ENCODE measurements at regions not wholly inside any gene's neighbourhood (a gene's known extent, or its start where the extent isn't known, plus 50 kb on each side); places are given as distances from the start of the nearest gene placed in this dataset.
"Not testable (repeated sequence)": the region's sequence is repeated elsewhere in the genome, so short reads cannot be mapped to it uniquely, and the experiment has no call there.

DNA sequence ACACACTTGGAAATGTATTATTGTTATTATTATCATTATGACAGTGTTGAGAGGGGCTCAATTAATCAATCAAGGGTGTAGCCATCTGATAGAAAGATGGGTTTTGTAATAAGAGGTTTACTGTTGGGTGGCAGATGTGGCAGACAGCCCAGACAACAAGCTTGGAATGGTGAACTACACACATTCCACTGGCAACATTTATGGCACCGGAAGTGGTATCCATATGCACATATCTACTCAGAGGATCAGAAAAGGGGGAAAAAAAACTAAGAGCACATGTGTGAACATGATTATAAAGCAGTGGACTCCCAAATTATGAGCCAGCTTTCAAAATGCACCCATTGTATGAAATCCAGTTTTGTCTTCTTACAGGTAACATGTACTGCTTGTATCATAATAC, 125.9 kb upstream of the ARX start:
- no peak for DNase-seq (ENCODE audit: low read depth)

- no peak for DNase-seq (ENCODE audit: low read depth)
Observed at GRCh38 chrX:25131055-25131454, 115.3 kb upstream of the ARX start.

DNA sequence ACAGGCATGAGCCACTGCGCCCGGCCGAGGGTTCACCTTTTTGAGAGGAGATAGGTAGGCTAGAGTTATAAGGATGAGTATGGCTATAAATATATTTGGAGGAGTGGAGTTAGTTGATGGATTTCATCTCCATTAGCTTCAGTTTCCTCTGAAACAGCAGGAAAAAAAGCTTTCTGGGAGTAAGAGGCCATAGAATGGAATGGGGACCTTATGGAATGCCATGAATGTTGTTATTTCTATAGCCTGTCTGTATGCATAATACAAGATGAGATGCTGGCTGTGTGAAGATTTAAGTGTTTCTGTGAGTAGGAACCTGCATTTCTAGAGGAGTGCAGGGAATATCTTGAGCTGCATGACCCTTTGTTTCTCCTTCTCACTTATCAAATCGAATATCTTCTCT, 114.9 kb upstream of the ARX start:
- DNase-seq (ENCODE audit: low read depth): no peak

DNA sequence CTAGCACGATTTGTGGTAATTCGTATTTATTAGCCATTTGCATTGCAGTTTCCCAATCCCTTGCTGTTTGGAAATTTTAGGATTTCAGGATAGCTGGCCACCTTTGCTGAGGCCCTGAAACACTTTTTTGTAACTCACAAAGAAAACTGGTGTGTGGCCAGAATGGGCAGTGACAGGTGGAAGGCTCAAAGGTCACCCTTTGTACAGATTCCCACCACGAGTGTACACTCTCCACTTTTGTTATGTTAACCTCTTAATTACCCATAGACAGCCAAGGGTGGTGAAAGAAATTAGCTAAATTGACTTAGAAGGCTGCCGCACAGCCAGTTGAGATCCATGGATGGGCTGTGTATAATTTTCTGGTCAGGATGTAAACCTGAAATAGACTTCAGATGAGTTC, 109.7 kb upstream of the ARX start:
- no peak for DNase-seq (ENCODE audit: low read depth)

- no peak for DNase-seq (ENCODE audit: low read depth)
Observed at GRCh38 chrX:25124391-25124790, 108.6 kb upstream of the ARX start.

DNA sequence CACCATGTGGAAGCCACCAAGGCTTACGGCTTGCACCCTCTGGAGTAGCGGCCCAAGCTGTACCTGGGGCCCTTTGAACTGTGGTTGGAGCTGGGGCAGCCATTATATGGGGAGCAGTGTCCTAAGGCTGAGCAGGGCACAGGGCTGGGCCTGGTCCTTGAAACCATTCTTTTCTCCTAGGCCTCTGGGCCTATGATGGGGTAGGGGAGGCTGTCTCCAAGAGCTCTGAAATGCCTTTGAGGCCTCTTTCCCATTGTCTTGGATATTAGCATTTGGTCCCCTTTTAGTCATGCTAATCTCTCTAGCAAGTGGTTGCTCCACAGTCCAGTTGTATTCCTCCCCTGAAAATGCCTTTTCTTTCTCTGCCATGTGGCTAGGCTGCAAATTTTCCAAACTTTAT, 96.4 kb upstream of the ARX start:
- no peak for DNase-seq (ENCODE audit: low read depth)

DNA sequence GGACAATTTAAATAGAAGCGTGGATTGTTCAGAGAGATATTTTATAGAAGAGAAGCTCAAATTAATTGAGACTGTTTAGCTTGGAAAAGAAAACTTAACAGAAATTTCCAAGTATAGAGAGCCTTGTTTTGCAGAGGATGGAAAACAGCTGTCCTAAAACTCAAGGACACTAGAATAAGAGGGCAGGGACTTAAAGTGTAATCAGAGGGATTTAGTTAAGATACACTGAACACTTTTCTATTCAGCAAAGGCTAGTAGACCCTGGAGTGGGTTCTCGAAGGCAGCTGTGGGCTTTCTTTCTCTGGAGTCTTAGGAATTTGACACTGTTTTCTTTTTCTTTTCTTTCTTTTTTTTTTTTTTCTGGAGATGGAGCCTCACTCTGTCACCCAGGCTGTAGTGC, 92.7 kb upstream of the ARX start:
- no peak for DNase-seq (ENCODE audit: low read depth)

DNA sequence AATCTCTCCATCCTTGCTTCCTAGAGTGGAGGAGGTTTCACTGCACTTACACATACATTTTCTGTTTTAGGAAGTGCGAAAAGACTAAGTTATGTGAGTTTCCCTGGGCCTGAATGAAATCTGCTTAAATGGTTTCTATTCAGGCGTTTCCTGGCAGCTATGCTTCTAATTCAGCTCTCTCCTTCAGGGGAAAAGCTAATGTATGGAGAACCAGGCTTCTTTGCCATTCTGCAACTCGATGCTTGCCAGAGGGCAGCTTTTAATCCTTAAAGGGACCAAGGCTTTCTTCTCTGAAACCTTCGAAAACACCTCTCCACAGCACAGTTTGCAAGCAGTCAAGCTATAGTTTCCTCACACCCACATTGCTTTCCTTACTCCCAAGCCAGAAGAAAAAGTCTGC, 89.5 kb upstream of the ARX start:
- no peak for DNase-seq (ENCODE audit: low read depth)

- no peak for DNase-seq (ENCODE audit: low read depth)
Observed at GRCh38 chrX:25096522-25097045, 80.8 kb upstream of the ARX start.

DNA sequence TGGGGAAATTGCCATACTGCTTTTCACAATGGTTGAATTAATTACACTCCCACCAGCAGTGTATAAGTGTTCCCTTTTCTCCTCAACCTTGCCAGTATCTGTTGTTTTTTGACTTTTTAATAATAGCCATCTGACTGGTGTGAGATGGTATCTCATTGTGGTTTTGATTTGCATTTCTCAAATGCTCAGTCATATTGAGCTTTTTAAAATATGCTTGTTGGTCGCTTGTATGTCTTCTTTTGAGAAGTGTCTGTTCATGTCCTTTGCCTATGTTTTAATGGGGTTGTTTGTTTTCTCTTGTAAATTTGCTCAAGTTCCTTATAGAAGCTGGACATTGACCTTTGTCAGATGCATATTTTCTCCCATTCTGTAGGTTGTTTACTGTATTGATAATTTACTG, 75.4 kb upstream of the ARX start:
- not testable (repeated sequence) for DNase-seq (ENCODE audit: low read depth)

GRCh38 chrX:25084446-25084845, 68.7 kb upstream of the ARX start:
- DNase-seq (ENCODE audit: low read depth): no peak

DNA sequence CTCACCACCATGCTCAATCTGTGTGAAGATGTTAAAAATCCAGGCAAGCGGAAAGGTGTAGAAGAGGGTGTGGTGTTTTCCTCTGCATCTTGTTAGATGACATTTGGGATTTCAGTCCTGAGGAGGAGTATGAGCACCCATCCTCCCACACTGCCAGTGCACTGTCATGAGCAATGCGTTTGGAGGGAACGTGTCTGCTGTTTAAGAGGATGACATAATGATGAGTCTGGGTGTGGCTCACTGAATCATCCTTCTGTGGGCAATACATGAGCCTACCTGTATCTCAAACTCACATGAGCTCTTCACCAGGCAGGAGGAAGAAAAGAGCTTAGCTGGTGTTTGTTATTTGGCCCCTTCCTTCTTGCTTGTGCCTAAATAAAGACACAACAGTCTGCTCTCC, 67.9 kb upstream of the ARX start:
- no peak for DNase-seq (ENCODE audit: low read depth)

DNA sequence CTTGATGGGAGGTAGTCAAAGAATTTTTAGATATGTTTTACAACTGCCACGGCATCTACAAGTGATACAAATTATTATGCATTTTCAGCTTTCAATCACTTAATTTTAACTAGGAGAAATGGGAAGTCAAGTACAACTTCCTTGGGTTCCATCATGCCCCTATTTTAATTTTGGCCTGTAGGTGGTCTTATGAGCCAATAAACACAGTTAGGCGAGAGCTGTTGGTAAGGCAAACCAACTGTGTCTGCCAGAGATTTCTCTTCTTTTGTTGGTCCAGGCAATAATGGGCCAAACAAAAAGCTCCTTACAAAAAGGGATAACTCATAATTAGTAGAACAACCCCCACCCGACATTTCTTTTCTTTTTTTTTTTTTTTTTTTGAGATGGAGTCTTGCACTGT, 63.3 kb upstream of the ARX start:
- no peak for DNase-seq (ENCODE audit: low read depth)

- DNase-seq (ENCODE audit: low read depth): no peak
Observed at GRCh38 chrX:25076941-25077500, 61.3 kb upstream of the ARX start.

GRCh38 chrX:25072247-25072646, 56.5 kb upstream of the ARX start:
- DNase-seq (ENCODE audit: low read depth): no peak

DNA sequence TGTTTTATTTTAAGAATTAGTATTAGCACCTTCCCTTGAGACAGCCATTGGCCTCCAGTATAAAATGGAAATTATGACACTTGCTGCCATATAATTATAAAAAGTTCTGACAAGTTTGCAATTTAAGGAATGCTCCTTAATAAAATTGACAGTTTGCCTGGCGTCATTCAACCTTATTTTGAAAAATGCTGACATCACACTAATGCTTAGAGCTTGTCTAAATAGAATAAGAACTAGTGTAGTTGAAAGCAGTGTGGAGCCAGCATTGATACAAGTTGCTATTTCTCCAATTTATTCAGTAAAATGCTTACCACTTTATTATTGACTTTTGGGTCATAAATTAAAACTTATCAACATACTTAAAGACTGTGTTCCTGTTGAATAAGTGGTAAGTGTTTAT, 54.3 kb upstream of the ARX start:
- no peak for DNase-seq (ENCODE audit: low read depth)

- DNase-seq (ENCODE audit: low read depth): no peak
Observed at GRCh38 chrX:25069209-25069608, 53.4 kb upstream of the ARX start.

- no peak for DNase-seq (ENCODE audit: low read depth)
Observed at GRCh38 chrX:25068340-25068739, 52.6 kb upstream of the ARX start.

DNA sequence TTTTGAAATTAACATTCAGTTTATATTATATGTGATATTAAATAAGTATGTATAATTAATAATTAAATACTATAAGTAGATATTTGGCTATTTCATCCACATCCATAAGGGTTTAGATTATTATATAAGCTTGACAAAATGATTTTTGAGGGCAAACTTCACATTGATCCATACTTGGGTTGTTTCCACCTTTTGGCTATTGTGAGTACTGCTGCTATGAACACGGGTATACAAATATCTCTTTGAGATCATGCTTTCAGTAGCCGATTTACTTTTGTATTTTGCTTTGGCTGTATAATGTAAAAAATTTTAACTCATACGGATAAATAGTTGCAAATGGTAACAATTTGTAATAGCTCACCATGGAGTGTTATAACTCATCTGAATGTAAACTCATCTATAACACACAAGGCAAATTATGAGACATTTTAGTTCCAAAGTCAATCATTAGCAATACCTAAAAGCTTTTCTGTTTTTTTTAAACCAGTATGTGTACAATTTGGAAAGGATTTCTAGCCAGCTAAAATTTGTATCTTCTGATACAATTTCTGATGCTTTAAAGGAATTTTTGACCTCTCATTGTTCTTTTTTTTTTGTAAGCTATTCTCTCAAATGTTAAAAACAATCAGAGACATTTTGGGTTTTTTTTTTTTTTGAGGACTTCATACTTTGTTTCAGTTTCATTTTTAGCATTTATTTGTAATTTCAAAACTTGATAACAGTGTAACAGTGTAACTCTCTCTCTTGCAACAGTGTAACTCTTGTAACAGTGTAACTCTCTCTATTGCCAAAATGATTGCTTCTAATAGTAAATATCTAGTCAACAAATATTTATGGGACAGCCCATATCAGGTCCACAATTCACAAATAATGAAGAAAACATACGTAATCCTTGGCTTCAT, 51.8 kb upstream of the ARX start:
- DNase-seq (ENCODE audit: low read depth): no peak

- DNase-seq (ENCODE audit: low read depth): no peak
Observed at GRCh38 chrX:25066131-25066530, 50.4 kb upstream of the ARX start.
